CD4-positive, alpha-beta T cell treated with Interleukin-17A for 4 hours (primary cell): ENCODE measurements at regions not wholly inside any gene's neighbourhood (a gene's known extent, or its start where the extent isn't known, plus 50 kb on each side); places are given as distances from the start of the nearest gene placed in this dataset.

Experiments
- DNase-seq: peaks from one replicate; pipeline ENCODE4 v3.0.0-alpha.2; 2020; ENCODE audit warnings: mixed read lengths

GRCh38 chr11:8340296-8340695 is 76.6 kb upstream of the LMO1 start:
- DNase-seq: no peak

GRCh38 chr11:8339592-8340022 is 75.9 kb upstream of the LMO1 start:
- DNase-seq: no peak

GRCh38 chr11:8338138-8338537 is 74.5 kb upstream of the LMO1 start:
- DNase-seq: peak; percentile 13

GRCh38 chr11:8337130-8337795 is 73.6 kb upstream of the LMO1 start:
- DNase-seq: no peak

- DNase-seq: no peak
Measured at GRCh38 chr11:8336356-8337129, 72.9 kb upstream of the LMO1 start.

- DNase-seq: no peak
Measured at GRCh38 chr11:8335683-8336082, 72.0 kb upstream of the LMO1 start.

- no peak for DNase-seq
Measured at GRCh38 chr11:8335186-8335585, 71.5 kb upstream of the LMO1 start.

GRCh38 chr11:8333811-8334401 is 70.2 kb upstream of the LMO1 start:
- no peak for DNase-seq

GRCh38 chr11:8333376-8333775 is 69.7 kb upstream of the LMO1 start:
- no peak for DNase-seq

- DNase-seq: no peak
Measured at GRCh38 chr11:8332891-8333290, 69.2 kb upstream of the LMO1 start.

- no peak for DNase-seq
Measured at GRCh38 chr11:8332196-8332595, 68.5 kb upstream of the LMO1 start.

GRCh38 chr11:8331767-8332166 is 68.1 kb upstream of the LMO1 start:
- no peak for DNase-seq

GRCh38 chr11:8330896-8331295 is 67.2 kb upstream of the LMO1 start:
- no peak for DNase-seq

- DNase-seq: no peak
Measured at GRCh38 chr11:8330404-8330803, 66.7 kb upstream of the LMO1 start.

- no peak for DNase-seq
Measured at GRCh38 chr11:8329847-8330361, 66.2 kb upstream of the LMO1 start.

GRCh38 chr11:8329336-8329735 is 65.7 kb upstream of the LMO1 start:
- no peak for DNase-seq

- DNase-seq: peak; percentile 55
Measured at GRCh38 chr11:8328848-8329330, 65.2 kb upstream of the LMO1 start.

GRCh38 chr11:8328231-8328794 is 64.6 kb upstream of the LMO1 start:
- no peak for DNase-seq

GRCh38 chr11:8327761-8328192 is 64.1 kb upstream of the LMO1 start:
- DNase-seq: no peak

GRCh38 chr11:8326337-8326736 is 62.7 kb upstream of the LMO1 start:
- no peak for DNase-seq

GRCh38 chr11:8325591-8326304 is 62.1 kb upstream of the LMO1 start:
- no peak for DNase-seq

GRCh38 chr11:8323161-8323935 is 59.7 kb upstream of the LMO1 start:
- DNase-seq: no peak
